K562 (cell line): ENCODE measurements at regions not wholly inside any gene's neighbourhood (a gene's known extent, or its start where the extent isn't known, plus 50 kb on each side); places are given as distances from the start of the nearest gene placed in this dataset.

Source experiments
- ATAC-seq: fragments of 200-7000 bp; cut with Tn5 transposase; 3 replicates; pipeline ENCODE4 v1.9.1; 2020; ENCODE audit warnings: moderate library complexity
- BruUV-seq: library from RNA; stranded (reverse); fragments of 400-500 nt; replicated peaks from 2 replicates; lab custom pipeline; 2021; lab: Mats Ljungman, UMichigan
- CTCF ChIA-PET: fragments of 300-600 bp; formaldehyde crosslinking; extraction: SDS; loops from one replicate; lab custom pipeline; 2021; ENCODE audit warnings: low intra/inter-chr PET ratio; lab: Yijun Ruan, JAX
- POLR2A ChIA-PET: fragments of 300-600, 350-650 bp; sonication (Branson Sonifier 250); formaldehyde crosslinking; extraction: SDS; loops from one replicate; lab custom pipeline; 2021; ENCODE audit warnings: antibody characterized with exemption, inconsistent platforms; lab: Yijun Ruan, JAX
- DNase-seq, 4 experiments: peaks; one replicate each; pipeline versions ENCODE4 v3.0.0 to v3.0.0-alpha.2; 2011 to 2018; ENCODE audit warnings: low spot score in 3 of 4, mixed read lengths in 3 of 4; ENCODE audit errors: extremely low read depth in 1 of 4
- FAIRE-seq: peaks from 2 replicates; lab custom pipeline; 2011; peaks lifted over from hg19 to GRCh38; lab: Jason Lieb, UNC
- H2AFZ ChIP-seq: 2 replicates; pipeline ENCODE4 v1.6.0; 2011; ENCODE audit warnings: low read depth, low read length, control low read depth, inconsistent platforms
- H3K27ac ChIP-seq: fragments of 200-600 bp; 3 replicates; pipeline ENCODE4 v1.8.0; 2011; ENCODE audit warnings: low read depth, mild to moderate bottlenecking, control low read depth, inconsistent platforms, low read length, moderate library complexity, mixed read lengths; ENCODE audit errors: extremely low read depth
- H3K27me3 ChIP-seq, 2 experiments: fragments of 300-600 bp in 1 of 2; 2 replicates in 1 of 2; 3 replicates in 1 of 2; pipeline versions ENCODE4 v1.6.0 to v1.8.0; 2011; ENCODE audit warnings: inconsistent platforms in 2 of 2, low read length in 2 of 2, mild to moderate bottlenecking in 1 of 2, mixed read lengths in 1 of 2, moderate library complexity in 1 of 2; ENCODE audit not compliant: control insufficient read depth in 2 of 2, insufficient read depth in 2 of 2
- H3K36me3 ChIP-seq: fragments of 300-600 bp; 3 replicates; pipeline ENCODE4 v1.8.0; 2011; ENCODE audit warnings: mild to moderate bottlenecking, low read length, inconsistent platforms; ENCODE audit not compliant: control insufficient read depth, insufficient read depth
- H3K4me1 ChIP-seq, 2 experiments: fragments of 200-600 bp in 1 of 2; replicated peaks in 1 of 2; 2 replicates in 1 of 2; 3 replicates in 1 of 2; pipeline versions ENCODE4 v1.5.1 to v1.8.0; 2011; ENCODE audit warnings: inconsistent platforms in 2 of 2, low read length in 2 of 2, mild to moderate bottlenecking in 1 of 2, mixed read lengths in 1 of 2, moderate library complexity in 1 of 2; ENCODE audit not compliant: control insufficient read depth in 2 of 2, insufficient read depth in 2 of 2
- H3K4me2 ChIP-seq: 2 replicates; pipeline ENCODE4 v1.6.1; 2011; ENCODE audit warnings: low read length, control low read depth, inconsistent platforms, mixed read lengths; ENCODE audit not compliant: insufficient read depth
- H3K4me3 ChIP-seq: fragments of 200-600 bp; sonication (generic), shearing (Covaris generic); 2 replicates; pipeline ENCODE4 v1.5.1; 2016; ENCODE audit warnings: control low read depth, inconsistent platforms
- H3K79me2 ChIP-seq: fragments of 200-600 bp; 3 replicates; pipeline ENCODE4 v1.8.0; 2011; ENCODE audit warnings: low read length, inconsistent platforms; ENCODE audit not compliant: control insufficient read depth, insufficient read depth
- H3K9ac ChIP-seq, 2 experiments: 2 replicates each; pipeline versions ENCODE4 v1.6.0 to v1.6.1; 2011; ENCODE audit warnings: low read depth in 2 of 2, low read length in 2 of 2, control low read depth in 1 of 2, inconsistent platforms in 1 of 2, mild to moderate bottlenecking in 1 of 2, mixed read lengths in 1 of 2; ENCODE audit not compliant: insufficient read depth in 1 of 2
- H3K9me1 ChIP-seq: one replicate; pipeline ENCODE4 v1.6.0; 2011; ENCODE audit warnings: inconsistent platforms, mild to moderate bottlenecking, low read length, moderate library complexity; ENCODE audit not compliant: control insufficient read depth, insufficient read depth
- H3K9me3 ChIP-seq: replicated peaks from 2 replicates; pipeline ENCODE4 v1.5.1; 2011; ENCODE audit warnings: low read depth, low read length, inconsistent platforms; ENCODE audit not compliant: control insufficient read depth, insufficient read depth
- H4K20me1 ChIP-seq: replicated peaks from 2 replicates; pipeline ENCODE4 v1.6.1; 2011; ENCODE audit warnings: low read length, inconsistent platforms, mixed read lengths; ENCODE audit not compliant: control insufficient read depth, insufficient read depth
- FOXA1 ChIP-seq: fragments of 450-650 bp; IDR thresholded peaks from 2 replicates; pipeline ENCODE4 v1.6.1; 2016; ENCODE audit warnings: mild to moderate bottlenecking, borderline replicate concordance
- MTA1 ChIP-seq: fragments of 450-650 bp; IDR thresholded peaks from 2 replicates; pipeline ENCODE4 v1.6.1; 2017; ENCODE audit warnings: borderline replicate concordance
- NKRF ChIP-seq: fragments of 450-650 bp; IDR thresholded peaks from 2 replicates; pipeline ENCODE4 v1.6.1; 2016; ENCODE audit warnings: borderline replicate concordance
- TAF1 ChIP-seq: IDR thresholded peaks from 2 replicates; pipeline ENCODE4 v1.6.1; 2011; ENCODE audit warnings: mild to moderate bottlenecking, low read length, moderate library complexity; ENCODE audit not compliant: insufficient read depth, control insufficient read depth, severe bottlenecking; ENCODE audit errors: extremely low read depth
- TARDBP ChIP-seq: fragments of 450-650 bp; IDR thresholded peaks from 2 replicates; pipeline ENCODE4 v1.6.1; 2016
- ZNF143 ChIP-seq: sonication (generic); formaldehyde crosslinking; IDR thresholded peaks from 2 replicates; pipeline ENCODE4 v1.9.0; 2022; ENCODE audit warnings: mild to moderate bottlenecking, missing genetic modification reagents
- ZNF436 ChIP-seq: fragments of 250-450, 450-650 bp; sonication (Bioruptor Pico); formaldehyde crosslinking; IDR thresholded peaks from 2 replicates; pipeline ENCODE4 v1.7.0; 2020; ENCODE audit warnings: mild to moderate bottlenecking
- ZNF445 ChIP-seq: fragments of 250-450 bp; sonication (Bioruptor Pico); IDR thresholded peaks from 2 replicates; pipeline ENCODE4 v1.4.0; 2020; ENCODE audit warnings: low read depth, mild to moderate bottlenecking, moderate library complexity
- WGBS: fragments of 100-300 bp; shearing (Covaris generic); methylation state at CpG from one replicate; pipeline ENCODE4 v1.1.6; 2016; ENCODE audit warnings: low coverage, mixed read lengths; ENCODE audit not compliant: insufficient coverage; ENCODE audit errors: missing lambda C conversion rate; 5-methylcytosine and 5-hydroxymethylcytosine counted together
- in situ Hi-C: fragments of 300-500 bp; cut with MboI; formaldehyde crosslinking; loops from 4 replicates; pipeline ENCODE4 v1.15.0; 2018; ENCODE audit warnings: inconsistent platforms, mixed read lengths
- intact Hi-C: fragments of 100-400 bp; cut with micrococcal nuclease; formaldehyde crosslinking; loops from 2 replicates; pipeline ENCODE4 v1.14.2; 2022
- TF ChIP-seq, protein P1 (sequence below), 2 experiments: fragments of 450-650 bp; IDR thresholded peaks; 2 replicates each; pipeline ENCODE4 v1.6.1; 2016

GRCh38 chr1:29658688-29659087 is 422.4 kb downstream of the PTPRU start:
- Histone ChIP-seq H3K9me3 (no peaks in the 10 kb centered on the region), H2AFZ (no peak overlapping the region), H3K4me1 (no peaks in the 10 kb centered on the region), H3K4me3 (no peak overlapping the region), H3K4me2 (no peak overlapping the region), H3K79me2 (no peaks in the 10 kb centered on the region), H3K36me3 (no peaks in the 10 kb centered on the region), H3K9me1 (no peaks in the 10 kb centered on the region), H3K27ac (no peak overlapping the region), H3K9ac (no peak overlapping the region), H4K20me1 (no peaks in the 10 kb centered on the region), H3K27me3 (no peaks in the 10 kb centered on the region)
- intact Hi-C loops: no loop called here
- no peak for TF ChIP-seq ZNF143 (CRISPR knock-in tag)
- ATAC-seq (no peak), DNase-seq (no peak), FAIRE-seq (no peak)
- no TSS peak for BruUV-seq
- POLR2A ChIA-PET: no interaction called here
- CTCF ChIA-PET: no interaction called here
- 0% methylated on average over 1 of the region's 1 CpG for WGBS
- in situ Hi-C loops: no loop called here

GRCh38 chr1:29657816-29658215 is 421.5 kb downstream of the PTPRU start:
- WGBS: 0% methylated on average over 2 of the region's 2 CpGs
- peaks cover 3% of the 10 kb centered on the region for H3K9me1 ChIP-seq
- no peak for ATAC-seq
- H3K4me1 ChIP-seq: no peaks in the 10 kb centered on the region
- in situ Hi-C loops: no loop called here
- no peaks in the 10 kb centered on the region for H3K79me2 ChIP-seq
- no peak for TF ChIP-seq ZNF436 (CRISPR knock-in tag)
- TF ChIP-seq TAF1: no peak
- TF ChIP-seq TARDBP: no peak
- TF ChIP-seq FOXA1: no peak
- TF ChIP-seq MTA1: no peak
- TF ChIP-seq NKRF: no peak
- TF ChIP-seq, protein P1, sequence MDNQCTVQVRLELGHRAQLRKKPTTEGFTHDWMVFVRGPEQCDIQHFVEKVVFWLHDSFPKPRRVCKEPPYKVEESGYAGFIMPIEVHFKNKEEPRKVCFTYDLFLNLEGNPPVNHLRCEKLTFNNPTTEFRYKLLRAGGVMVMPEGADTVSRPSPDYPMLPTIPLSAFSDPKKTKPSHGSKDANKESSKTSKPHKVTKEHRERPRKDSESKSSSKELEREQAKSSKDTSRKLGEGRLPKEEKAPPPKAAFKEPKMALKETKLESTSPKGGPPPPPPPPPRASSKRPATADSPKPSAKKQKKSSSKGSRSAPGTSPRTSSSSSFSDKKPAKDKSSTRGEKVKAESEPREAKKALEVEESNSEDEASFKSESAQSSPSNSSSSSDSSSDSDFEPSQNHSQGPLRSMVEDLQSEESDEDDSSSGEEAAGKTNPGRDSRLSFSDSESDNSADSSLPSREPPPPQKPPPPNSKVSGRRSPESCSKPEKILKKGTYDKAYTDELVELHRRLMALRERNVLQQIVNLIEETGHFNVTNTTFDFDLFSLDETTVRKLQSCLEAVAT (IDR thresholded peaks at IDR 0.05): no peak
- TF ChIP-seq ZNF445 (CRISPR knock-in tag): no peak
- intact Hi-C loops: no loop called here
- 0 out of 2 replicates have a peak, but pooled peaks cover 7% of the 10 kb centered on the region for H4K20me1 ChIP-seq
- CTCF ChIA-PET: no interaction called here
- no peaks in the 10 kb centered on the region for H3K9me3 ChIP-seq
- no peak overlapping the region for H3K9ac ChIP-seq
- no peak overlapping the region for H3K4me2 ChIP-seq
- BruUV-seq: no TSS peak
- no peaks in the 10 kb centered on the region for H3K36me3 ChIP-seq
- no peaks in the 10 kb centered on the region for H3K27me3 ChIP-seq
- no peak overlapping the region for H2AFZ ChIP-seq
- no peak for DNase-seq
- no peak for FAIRE-seq
- POLR2A ChIA-PET: interaction anchor here (0.5 kb wide), 1 partner anchor 1122 kb away, joined by 4 read pairs; no protein-coding TSS in a partner anchor
- no peak overlapping the region for H3K4me3 ChIP-seq
- no peak overlapping the region for H3K27ac ChIP-seq
